T-helper 17 cell (primary cell): ENCODE measurements at regions not wholly inside any gene's neighbourhood (a gene's known extent, or its start where the extent isn't known, plus 50 kb on each side); places are given as distances from the start of the nearest gene placed in this dataset.

Source experiments
- ATAC-seq: fragments of 150-1000 bp; cut with Tn5 transposase; 2 replicates; pipeline ENCODE4 v1.10.0; 2021; ENCODE audit warnings: mild to moderate bottlenecking, moderate library complexity
- DNase-seq, 3 donors: peaks; one replicate each; pipeline versions ENCODE4 v3.0.0 to v3.0.0-alpha.2; 2020 to 2021
- H3K9me3 ChIP-seq: one replicate; pipeline ENCODE4 v1.7.0; 2013; ENCODE audit warnings: low read length, mild to moderate bottlenecking; ENCODE audit not compliant: control insufficient read depth, poor library complexity, severe bottlenecking
- H3K27ac Mint-ChIP-seq: one replicate; pipeline ENCODE4 v1.8.0; 2022; ENCODE audit warnings: mild to moderate bottlenecking, moderate library complexity, mixed read lengths
- H3K27me3 Mint-ChIP-seq: one replicate; pipeline ENCODE4 v1.8.0; 2022; ENCODE audit warnings: mixed read lengths
- H3K36me3 Mint-ChIP-seq: one replicate; pipeline ENCODE4 v1.8.0; 2022; ENCODE audit warnings: low read depth, mixed read lengths
- H3K4me1 Mint-ChIP-seq: one replicate; pipeline ENCODE4 v1.8.0; 2022; ENCODE audit warnings: mild to moderate bottlenecking, mixed read lengths
- H3K4me3 Mint-ChIP-seq: one replicate; pipeline ENCODE4 v1.8.0; 2022; ENCODE audit warnings: mild to moderate bottlenecking, moderate library complexity, mixed read lengths

DNA sequence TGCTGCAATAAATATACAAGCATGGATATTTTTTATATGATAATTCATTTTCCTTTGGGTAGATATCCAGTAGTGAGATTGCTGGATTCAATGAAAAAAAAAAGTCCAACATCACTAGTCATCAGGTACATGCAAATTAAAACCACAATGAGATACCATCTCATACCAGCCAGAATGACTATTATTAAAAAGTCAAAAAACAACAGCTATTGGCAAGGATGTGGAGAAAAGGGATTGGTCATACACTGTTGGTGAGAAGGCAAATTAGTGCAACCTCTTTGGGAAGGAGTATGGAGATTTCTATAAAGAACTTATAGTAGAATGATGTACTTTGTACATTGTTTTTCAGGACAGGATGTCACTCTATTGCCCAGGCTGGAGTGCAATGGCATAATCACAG is 531.2 kb upstream of the MGAT4C start:
- Mint-ChIP-seq H3K4me1 (no peaks in the 10 kb centered on the region), H3K36me3 (no peaks in the 10 kb centered on the region), H3K27ac (no peak overlapping the region), H3K27me3 (no peaks in the 10 kb centered on the region), H3K4me3 (no peak overlapping the region)
- DNase-seq (no peak), ATAC-seq (no peak)
- H3K9me3 ChIP-seq = no peaks in the 10 kb centered on the region

DNA sequence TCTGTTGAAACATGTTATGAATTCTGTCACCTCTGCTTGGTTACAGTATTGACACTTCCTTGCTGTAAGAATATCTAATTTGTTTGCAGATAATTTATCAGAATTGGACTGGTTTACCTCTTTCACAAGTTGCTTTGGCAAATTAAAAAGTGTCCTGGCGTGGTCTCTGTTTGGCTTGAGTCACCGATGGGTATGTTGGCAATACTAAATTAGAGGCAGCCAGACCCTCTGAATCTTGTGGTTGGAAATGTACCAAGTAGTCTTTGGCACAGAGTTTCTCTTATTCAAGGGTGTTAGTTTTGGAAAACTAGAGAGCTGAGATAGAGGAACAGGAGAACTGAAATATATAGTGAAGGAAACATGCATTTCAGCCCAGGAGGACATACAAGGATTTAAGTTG is 521.1 kb upstream of the MGAT4C start:
- no peaks in the 10 kb centered on the region for H3K27me3 Mint-ChIP-seq
- H3K36me3 Mint-ChIP-seq = no peaks in the 10 kb centered on the region
- no peaks in the 10 kb centered on the region for H3K9me3 ChIP-seq
- no peak for DNase-seq
- no peak overlapping the region for H3K27ac Mint-ChIP-seq
- no peak overlapping the region for H3K4me3 Mint-ChIP-seq
- no peak for ATAC-seq
- H3K4me1 Mint-ChIP-seq = no peaks in the 10 kb centered on the region

DNA sequence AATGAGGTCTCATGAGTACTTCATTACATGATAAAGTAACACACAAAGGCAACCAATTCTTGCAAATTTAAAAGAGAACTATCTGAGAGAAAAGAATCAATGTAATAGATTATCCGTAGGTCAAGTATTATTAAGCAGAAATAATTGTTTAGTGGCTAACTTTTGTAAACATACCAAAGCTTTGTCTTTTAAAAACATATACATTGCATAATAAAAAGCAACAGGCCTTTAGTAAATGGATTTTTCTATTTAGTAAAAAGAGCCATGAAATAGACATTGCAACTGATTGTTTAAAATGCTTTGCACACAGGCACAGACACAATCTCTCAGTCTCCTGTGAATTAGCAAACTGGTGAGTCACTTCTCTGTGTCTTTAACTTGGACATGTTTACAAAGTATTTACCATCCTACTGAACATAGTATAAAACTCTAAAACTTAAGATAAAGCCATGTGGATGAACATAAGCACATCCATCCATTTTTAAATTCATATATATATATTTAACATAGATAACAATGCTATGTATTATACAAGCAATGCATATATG is 518.7 kb upstream of the MGAT4C start:
- H3K4me1 Mint-ChIP-seq = no peaks in the 10 kb centered on the region
- no peak overlapping the region for H3K4me3 Mint-ChIP-seq
- H3K9me3 ChIP-seq = no peaks in the 10 kb centered on the region
- no peaks in the 10 kb centered on the region for H3K27me3 Mint-ChIP-seq
- no peak for DNase-seq
- H3K27ac Mint-ChIP-seq = no peak overlapping the region
- no peaks in the 10 kb centered on the region for H3K36me3 Mint-ChIP-seq
- ATAC-seq = no peak

DNA sequence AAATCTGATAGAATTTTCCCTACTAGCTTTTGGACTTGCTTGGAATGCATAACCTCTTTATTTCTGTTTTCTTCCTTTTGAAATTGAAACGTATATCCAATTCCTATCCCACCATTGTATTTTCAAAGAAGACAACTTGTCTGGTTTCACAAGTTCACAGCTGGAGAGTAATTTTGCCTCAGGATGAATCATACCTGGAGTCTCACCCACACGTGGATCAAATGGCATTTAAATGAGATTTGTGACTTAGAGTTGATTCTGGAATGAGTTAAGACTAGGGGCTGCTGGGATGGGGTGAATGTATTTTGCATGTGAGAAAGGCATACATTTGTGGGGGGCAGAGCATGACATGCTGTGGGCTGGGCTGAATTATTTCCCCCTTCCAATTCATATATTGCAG is 516.5 kb upstream of the MGAT4C start:
- Mint-ChIP-seq H3K27me3 (no peaks in the 10 kb centered on the region), H3K4me1 (no peaks in the 10 kb centered on the region), H3K4me3 (no peak overlapping the region), H3K36me3 (no peaks in the 10 kb centered on the region), H3K27ac (no peak overlapping the region)
- DNase-seq (no peak), ATAC-seq (no peak)
- no peaks in the 10 kb centered on the region for H3K9me3 ChIP-seq

DNA sequence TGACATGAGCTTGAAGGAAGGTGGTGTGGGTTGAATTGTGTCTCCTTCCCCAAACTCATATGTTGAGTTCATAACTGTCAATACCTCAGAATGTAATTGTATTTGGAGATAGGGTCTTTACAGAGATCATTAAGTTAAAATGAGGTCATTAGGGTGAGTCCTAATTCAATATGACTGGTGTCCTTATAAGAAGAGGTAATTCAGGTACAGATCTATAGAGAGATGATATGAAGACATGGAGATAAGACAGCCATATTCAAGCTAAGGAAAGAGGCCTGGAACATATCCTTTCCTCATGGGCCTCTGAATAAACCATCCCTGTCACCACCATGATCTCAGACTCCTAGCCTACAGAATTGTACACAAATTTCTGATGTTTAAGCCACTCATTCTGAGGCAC is 514.7 kb upstream of the MGAT4C start:
- no peaks in the 10 kb centered on the region for H3K9me3 ChIP-seq
- H3K4me1 Mint-ChIP-seq = no peaks in the 10 kb centered on the region
- H3K36me3 Mint-ChIP-seq = no peaks in the 10 kb centered on the region
- H3K27me3 Mint-ChIP-seq = no peaks in the 10 kb centered on the region
- H3K4me3 Mint-ChIP-seq = no peak overlapping the region
- ATAC-seq (no peak), DNase-seq (no peak)
- no peak overlapping the region for H3K27ac Mint-ChIP-seq

DNA sequence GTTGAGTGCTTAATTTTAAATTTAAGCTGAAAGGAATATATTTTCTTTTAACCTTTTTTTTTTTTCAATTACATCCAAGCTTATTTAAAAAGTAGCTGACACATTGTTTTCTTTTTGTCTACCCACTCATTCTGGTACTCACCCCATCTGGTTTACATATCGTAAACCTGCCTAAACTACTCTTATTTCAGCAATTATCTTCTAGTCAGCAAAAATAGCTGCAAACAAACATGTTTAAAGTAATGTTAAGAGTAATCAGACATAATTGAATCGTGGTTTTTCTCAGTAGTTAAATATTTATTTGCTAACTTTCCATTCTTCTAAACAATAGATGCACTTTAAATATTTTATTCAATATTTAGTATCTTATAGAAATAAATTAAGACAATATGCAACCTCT is 492.7 kb upstream of the MGAT4C start:
- Mint-ChIP-seq H3K4me3 (no peak overlapping the region), H3K4me1 (no peaks in the 10 kb centered on the region), H3K36me3 (no peaks in the 10 kb centered on the region), H3K27ac (no peak overlapping the region), H3K27me3 (no peaks in the 10 kb centered on the region)
- DNase-seq (no peak), ATAC-seq (no peak)
- no peaks in the 10 kb centered on the region for H3K9me3 ChIP-seq

DNA sequence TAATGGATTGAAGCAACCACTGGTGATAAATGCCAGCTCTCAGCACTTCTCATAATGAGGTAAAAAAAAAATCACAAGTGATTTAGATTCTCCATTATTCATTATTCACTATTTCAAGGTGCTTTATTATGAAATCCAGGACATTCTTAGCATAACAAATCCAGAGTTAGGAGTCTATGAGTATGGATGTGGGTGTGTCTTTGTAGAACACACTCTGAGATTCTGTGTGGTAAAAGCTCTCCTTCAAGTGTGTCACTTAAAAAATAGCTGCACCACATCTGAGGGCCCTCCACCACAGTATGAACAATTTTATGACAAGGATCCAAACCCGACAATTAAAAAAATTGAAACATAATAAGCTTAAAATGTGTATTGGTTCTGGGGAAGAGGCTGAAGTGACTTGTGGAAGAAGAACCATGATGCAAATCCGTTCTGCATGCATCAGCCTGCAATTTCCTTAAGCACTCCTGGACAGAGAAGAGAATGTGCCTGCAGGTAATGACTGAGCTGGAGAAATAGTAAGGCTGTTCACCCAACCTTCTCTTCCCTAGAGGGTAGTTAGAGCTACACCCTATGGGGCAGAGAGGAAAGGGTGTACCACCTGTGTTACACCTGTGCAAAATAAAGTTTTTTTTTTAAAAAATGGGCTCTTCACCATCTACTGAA is 488.5 kb upstream of the MGAT4C start:
- no peak overlapping the region for H3K4me3 Mint-ChIP-seq
- H3K27me3 Mint-ChIP-seq = no peaks in the 10 kb centered on the region
- no peak for DNase-seq
- no peaks in the 10 kb centered on the region for H3K4me1 Mint-ChIP-seq
- no peaks in the 10 kb centered on the region for H3K9me3 ChIP-seq
- no peak for ATAC-seq
- no peak overlapping the region for H3K27ac Mint-ChIP-seq
- H3K36me3 Mint-ChIP-seq = no peaks in the 10 kb centered on the region

DNA sequence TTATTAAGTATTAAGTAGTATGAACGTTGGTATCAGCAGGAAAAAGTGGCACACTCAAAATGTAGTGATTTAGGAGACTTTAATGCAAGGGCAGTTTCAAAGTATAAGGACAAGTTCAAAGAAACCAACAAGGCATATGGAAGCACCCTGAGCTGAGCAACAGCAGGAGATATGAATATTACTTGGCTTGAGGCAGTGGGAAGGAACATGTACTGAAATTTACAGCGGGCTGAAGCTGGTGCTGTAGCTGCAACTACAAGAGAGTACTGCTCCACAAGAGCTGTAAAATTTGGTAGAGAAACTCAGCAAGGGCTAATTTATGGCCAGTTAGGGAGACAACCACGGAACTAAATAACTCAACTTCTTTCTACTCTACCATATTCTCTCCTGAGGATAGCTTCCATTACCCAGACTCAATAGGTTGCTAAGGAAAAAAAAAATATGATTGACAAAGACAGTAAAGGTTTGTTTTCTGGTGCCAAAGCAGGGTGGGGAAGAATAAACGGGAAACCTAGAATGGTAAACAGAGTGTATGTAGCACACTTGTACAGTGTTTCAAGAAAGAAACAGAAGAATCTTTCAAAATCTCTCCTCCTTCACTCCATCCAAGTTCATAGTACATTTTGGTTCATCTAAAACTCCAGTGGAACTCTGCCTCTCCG is 487.8 kb upstream of the MGAT4C start:
- Mint-ChIP-seq H3K27me3 (no peaks in the 10 kb centered on the region), H3K27ac (no peak overlapping the region), H3K4me1 (no peaks in the 10 kb centered on the region), H3K4me3 (no peak overlapping the region), H3K36me3 (no peaks in the 10 kb centered on the region)
- ATAC-seq = no peak
- no peak for DNase-seq
- H3K9me3 ChIP-seq = no peaks in the 10 kb centered on the region

DNA sequence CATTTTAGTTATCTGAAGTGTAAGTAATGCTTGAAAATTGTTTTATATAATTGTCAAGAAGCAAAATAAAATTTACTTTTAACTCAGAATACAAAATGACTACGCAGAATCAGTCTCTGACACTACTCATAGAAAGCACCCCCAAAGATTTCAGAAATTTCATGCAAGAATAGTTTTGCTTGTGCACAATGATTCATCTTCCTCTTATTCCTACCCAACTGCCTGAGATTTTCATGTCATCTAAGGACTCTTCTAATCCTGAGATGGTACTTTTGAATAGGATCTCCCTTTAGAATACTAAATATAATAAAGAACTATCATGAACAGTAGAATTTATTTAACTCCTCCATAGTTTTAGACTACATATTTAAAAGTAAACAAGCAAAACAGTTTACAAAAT is 485.3 kb upstream of the MGAT4C start:
- no peak overlapping the region for H3K4me3 Mint-ChIP-seq
- no peak for ATAC-seq

DNA sequence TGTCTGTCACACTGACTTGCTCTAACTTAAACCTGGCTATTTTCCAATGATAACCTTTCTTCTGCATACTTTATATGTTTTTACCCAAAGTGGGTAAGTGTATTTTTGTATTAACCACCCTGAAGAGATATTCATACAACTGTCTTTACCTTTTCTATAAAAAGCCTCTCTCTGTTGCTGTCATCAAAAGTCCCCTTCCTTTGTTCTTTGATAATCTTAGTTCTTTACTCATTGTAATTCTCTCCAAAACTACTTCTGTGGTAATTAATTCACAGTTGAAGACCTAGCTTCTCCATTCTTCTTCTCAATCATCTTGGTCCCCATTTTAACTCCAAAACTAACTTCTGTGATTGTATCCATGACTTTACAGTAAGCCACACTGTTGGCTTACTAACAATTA is 479.7 kb upstream of the MGAT4C start:
- Mint-ChIP-seq H3K4me3 (no peak overlapping the region), H3K4me1 (no peaks in the 10 kb centered on the region), H3K36me3 (no peaks in the 10 kb centered on the region), H3K27me3 (no peaks in the 10 kb centered on the region), H3K27ac (no peak overlapping the region)
- H3K9me3 ChIP-seq = no peaks in the 10 kb centered on the region
- ATAC-seq (no peak), DNase-seq (no peak)

More for the DNA sequence above, 485.3 kb upstream of the MGAT4C start:
- Mint-ChIP-seq H3K4me1 (no peaks in the 10 kb centered on the region), H3K27ac (no peak overlapping the region), H3K36me3 (no peaks in the 10 kb centered on the region), H3K27me3 (no peaks in the 10 kb centered on the region)
- DNase-seq = no peak
- H3K9me3 ChIP-seq = no peaks in the 10 kb centered on the region

DNA sequence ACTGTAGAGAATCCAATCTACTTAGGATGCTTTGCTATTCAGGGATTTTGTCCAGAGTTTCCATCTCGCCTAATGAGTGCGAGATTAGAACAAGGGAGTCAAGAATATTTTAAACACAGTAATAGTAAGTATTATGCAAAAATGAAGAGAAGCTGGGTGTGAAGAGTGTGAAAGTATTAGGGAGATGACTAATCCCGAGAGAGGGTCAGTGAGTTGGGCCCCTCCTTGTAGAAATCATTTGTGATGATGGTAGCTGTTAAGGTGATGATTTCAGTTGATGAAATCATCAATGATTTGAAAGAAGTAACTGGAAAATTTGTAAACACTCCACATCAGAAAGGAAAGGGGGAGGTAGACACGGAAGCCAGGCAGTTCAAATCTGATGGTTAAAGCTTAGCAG is 478.9 kb upstream of the MGAT4C start:
- H3K4me1 Mint-ChIP-seq = no peaks in the 10 kb centered on the region
- H3K27me3 Mint-ChIP-seq = no peaks in the 10 kb centered on the region
- ATAC-seq (no peak), DNase-seq (no peak)
- H3K9me3 ChIP-seq = no peaks in the 10 kb centered on the region
- no peaks in the 10 kb centered on the region for H3K36me3 Mint-ChIP-seq
- H3K27ac Mint-ChIP-seq = no peak overlapping the region
- H3K4me3 Mint-ChIP-seq = no peak overlapping the region

DNA sequence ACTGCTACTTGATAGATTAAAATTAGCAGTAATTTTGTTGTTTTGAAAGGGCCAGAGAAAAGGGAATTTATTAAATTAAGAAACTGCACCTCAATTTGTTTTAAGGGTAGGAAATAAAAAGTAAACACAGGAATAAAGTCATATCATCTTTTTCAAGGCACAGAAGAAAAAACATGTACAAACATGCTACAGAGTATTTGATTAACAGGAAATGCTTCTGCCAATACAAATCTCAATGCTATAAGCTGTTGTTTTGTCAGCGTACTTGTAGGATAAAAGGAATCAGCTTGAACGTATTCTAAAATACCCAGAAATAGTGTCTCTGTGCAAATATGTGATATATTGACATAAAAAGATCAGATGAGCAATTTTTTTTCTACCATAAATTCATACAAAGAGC is 474.0 kb upstream of the MGAT4C start:
- H3K4me1 Mint-ChIP-seq = no peaks in the 10 kb centered on the region

DNA sequence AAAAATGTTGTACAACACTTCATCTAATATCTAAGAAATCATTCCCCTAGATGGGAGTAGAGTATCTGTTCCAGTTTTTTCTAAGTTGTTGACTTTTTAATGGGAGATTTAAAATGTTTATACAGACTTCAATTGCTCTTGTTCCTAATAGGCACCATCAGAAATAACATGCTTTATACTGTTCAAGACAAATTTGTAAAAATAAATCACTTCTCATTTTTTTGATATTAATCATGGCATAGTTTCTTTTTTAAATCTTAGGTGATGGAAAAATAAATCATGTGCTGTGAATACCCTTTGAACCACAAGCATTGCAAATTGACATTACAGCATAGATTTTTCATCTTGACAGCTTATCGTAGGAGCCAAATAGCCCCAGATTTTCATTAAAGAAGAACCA is 473.5 kb upstream of the MGAT4C start:
- Mint-ChIP-seq H3K27me3 (no peaks in the 10 kb centered on the region), H3K27ac (no peak overlapping the region), H3K36me3 (no peaks in the 10 kb centered on the region), H3K4me3 (no peak overlapping the region), H3K4me1 (no peaks in the 10 kb centered on the region)
- ATAC-seq (no peak), DNase-seq (no peak)
- H3K9me3 ChIP-seq = no peaks in the 10 kb centered on the region

More for the DNA sequence above, 474.0 kb upstream of the MGAT4C start:
- H3K36me3 Mint-ChIP-seq = no peaks in the 10 kb centered on the region
- no peaks in the 10 kb centered on the region for H3K27me3 Mint-ChIP-seq
- no peaks in the 10 kb centered on the region for H3K9me3 ChIP-seq
- ATAC-seq (no peak), DNase-seq (no peak)
- H3K27ac Mint-ChIP-seq = no peak overlapping the region
- H3K4me3 Mint-ChIP-seq = no peak overlapping the region

DNA sequence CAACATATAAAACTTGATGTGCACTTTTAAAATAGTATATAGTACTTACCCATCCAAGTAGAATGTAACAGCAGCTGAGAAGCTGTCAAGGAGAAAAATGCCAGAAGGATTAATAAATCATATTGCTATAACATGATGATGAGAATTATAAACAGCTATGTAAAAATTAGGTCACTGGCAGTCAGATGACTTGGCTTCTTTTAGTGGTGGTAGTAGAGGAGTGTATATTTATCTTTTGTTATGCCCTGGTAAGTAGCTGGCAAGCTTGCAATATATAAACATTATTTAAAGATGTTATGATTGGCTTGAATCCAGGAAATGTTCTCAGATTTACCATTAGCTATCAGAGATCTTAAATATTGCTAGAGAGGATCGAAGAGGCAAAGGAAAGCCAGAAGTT is 471.0 kb upstream of the MGAT4C start:
- DNase-seq = no peak
- no peak for ATAC-seq
- H3K4me1 Mint-ChIP-seq = no peaks in the 10 kb centered on the region
- H3K4me3 Mint-ChIP-seq = no peak overlapping the region
- H3K9me3 ChIP-seq = no peaks in the 10 kb centered on the region
- no peaks in the 10 kb centered on the region for H3K36me3 Mint-ChIP-seq
- no peak overlapping the region for H3K27ac Mint-ChIP-seq
- H3K27me3 Mint-ChIP-seq = no peaks in the 10 kb centered on the region
